OCI-LY7 (cell line): ENCODE measurements at regions not wholly inside any gene's neighbourhood (a gene's known extent, or its start where the extent isn't known, plus 50 kb on each side); places are given as distances from the start of the nearest gene placed in this dataset.
"Not testable (repeated sequence)": the region's sequence is repeated elsewhere in the genome, so short reads cannot be mapped to it uniquely, and the experiment has no call there.

Source experiments
- BruUV-seq: library from RNA; stranded (reverse); fragments of 400-500 nt; replicated peaks from 2 replicates; lab custom pipeline; 2021; lab: Mats Ljungman, UMichigan
- CTCF ChIA-PET: fragments of 300-600 bp; sonication (Branson Sonifier 250); formaldehyde crosslinking; loops from one replicate; lab custom pipeline; 2022; ENCODE audit warnings: antibody characterized with exemption; ENCODE audit not compliant: unreplicated experiment; lab: Charles Lee
- POLR2A ChIA-PET: fragments of 300-600 bp; sonication (Branson Sonifier 250); formaldehyde crosslinking; loops from one replicate; lab custom pipeline; 2022; ENCODE audit warnings: antibody characterized with exemption; lab: Charles Lee
- DNase-seq: peaks from one replicate; pipeline ENCODE4 v3.0.0-alpha.2; 2015; ENCODE audit warnings: low spot score
- H2AFZ ChIP-seq: fragments of 200-600 bp; sonication (generic), shearing (Covaris generic); 2 replicates; pipeline ENCODE4 v1.6.1; 2014; ENCODE audit warnings: mild to moderate bottlenecking, antibody characterized with exemption, low read length, moderate library complexity
- H3K27ac ChIP-seq: fragments of 200-600 bp; sonication (generic); 2 replicates; pipeline ENCODE4 v1.5.1; 2014; ENCODE audit warnings: mixed run types, low read depth, mild to moderate bottlenecking, moderate library complexity, low read length, inconsistent platforms; ENCODE audit not compliant: poor library complexity, severe bottlenecking
- H3K36me3 ChIP-seq: fragments of 200-600 bp; sonication (generic); 2 replicates; pipeline ENCODE4 v1.6.1; 2014; ENCODE audit warnings: mild to moderate bottlenecking, antibody characterized with exemption, low read length, moderate library complexity, mixed read lengths; ENCODE audit not compliant: insufficient read depth
- H3K4me1 ChIP-seq: fragments of 200-600 bp; sonication (generic); 2 replicates; pipeline ENCODE4 v1.5.1; 2014; ENCODE audit warnings: mild to moderate bottlenecking, low read length; ENCODE audit not compliant: insufficient read depth, poor library complexity, severe bottlenecking
- H3K4me2 ChIP-seq: fragments of 200-600 bp; sonication (generic); 2 replicates; pipeline ENCODE4 v1.6.1; 2014; ENCODE audit warnings: mild to moderate bottlenecking, low read length
- H3K4me3 ChIP-seq: fragments of 200-600 bp; sonication (generic); 2 replicates; pipeline ENCODE4 v1.5.1; 2014; ENCODE audit warnings: mild to moderate bottlenecking, low read depth, low read length; ENCODE audit not compliant: poor library complexity, severe bottlenecking
- H3K79me2 ChIP-seq: fragments of 200-600 bp; sonication (generic); 2 replicates; pipeline ENCODE4 v1.6.1; 2016; ENCODE audit warnings: low read depth, mild to moderate bottlenecking, low read length, moderate library complexity, mixed read lengths; ENCODE audit not compliant: insufficient read depth
- H3K9me2 ChIP-seq: fragments of 200-600 bp; sonication (generic); 2 replicates; pipeline ENCODE4 v1.6.1; 2016; ENCODE audit warnings: mild to moderate bottlenecking, low read length, mixed read lengths; ENCODE audit not compliant: insufficient read depth
- H3K9me3 ChIP-seq: fragments of 200-600 bp; sonication (generic); 2 replicates; pipeline ENCODE4 v1.6.1; 2014; ENCODE audit warnings: mild to moderate bottlenecking, mixed run types, low read length, mixed read lengths
- H4K20me1 ChIP-seq: fragments of 200-600 bp; sonication (generic); 2 replicates; pipeline ENCODE4 v1.6.1; 2014; ENCODE audit warnings: mild to moderate bottlenecking, antibody characterized with exemption, low read length, moderate library complexity, mixed read lengths; ENCODE audit not compliant: insufficient read depth
- EZH2phosphoT487 ChIP-seq: fragments of 200-600 bp; sonication (generic); IDR thresholded peaks from 2 replicates; pipeline ENCODE4 v1.6.1; 2018; ENCODE audit warnings: low read depth, borderline replicate concordance, mild to moderate bottlenecking, mixed run types, antibody characterized with exemption, low read length, moderate library complexity, mixed read lengths
- intact Hi-C: fragments of 100-400 bp; cut with micrococcal nuclease; formaldehyde crosslinking; loops from one replicate; pipeline ENCODE4 v1.10.0; 2022; ENCODE audit not compliant: unreplicated experiment
- TF ChIP-seq, protein P1 (sequence below): fragments of 200-600 bp; sonication (generic); conservative IDR thresholded peaks from 2 replicates; pipeline ENCODE4 v1.5.1; 2014; ENCODE audit warnings: mild to moderate bottlenecking, antibody characterized with exemption, low read length, moderate library complexity, mixed read lengths

DNA sequence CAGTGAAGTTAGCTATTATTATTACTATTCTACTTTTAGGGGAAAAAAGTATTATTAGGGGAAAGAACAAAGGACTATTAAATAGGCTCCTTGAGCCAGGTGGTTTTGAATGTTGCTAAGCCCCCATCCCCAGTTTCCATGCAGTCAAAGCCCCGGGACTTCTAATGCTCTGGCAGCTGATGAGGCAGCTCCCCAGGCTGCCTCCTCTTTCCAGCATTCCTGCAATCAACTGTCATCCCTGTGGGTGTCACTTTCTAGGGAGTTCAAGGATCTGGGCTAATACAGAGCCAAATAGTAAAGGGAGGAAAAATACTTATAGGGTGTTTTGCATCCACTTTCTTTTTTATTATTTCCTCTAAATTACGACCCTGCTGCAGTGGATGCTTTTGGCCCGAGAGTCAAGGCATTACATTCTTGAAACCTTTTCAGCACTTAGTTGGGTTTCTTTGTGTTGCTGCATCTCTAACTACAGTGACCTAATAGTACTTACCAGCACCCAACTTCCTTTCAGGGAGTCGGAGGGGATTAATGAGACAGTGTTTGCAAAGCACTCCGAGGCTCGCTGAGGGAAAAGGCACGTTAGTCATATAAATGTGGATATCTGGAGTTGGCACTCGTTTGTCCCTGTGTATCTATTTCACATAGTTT is 303.9 kb upstream of the MAP3K7 start:
- no peak overlapping the region for H2AFZ ChIP-seq
- no peaks in the 10 kb centered on the region for H4K20me1 ChIP-seq
- ChIA-PET POLR2A (no interaction called here), CTCF (no interaction called here)
- TF ChIP-seq EZH2phosphoT487, result no peak
- TF ChIP-seq, protein P1, sequence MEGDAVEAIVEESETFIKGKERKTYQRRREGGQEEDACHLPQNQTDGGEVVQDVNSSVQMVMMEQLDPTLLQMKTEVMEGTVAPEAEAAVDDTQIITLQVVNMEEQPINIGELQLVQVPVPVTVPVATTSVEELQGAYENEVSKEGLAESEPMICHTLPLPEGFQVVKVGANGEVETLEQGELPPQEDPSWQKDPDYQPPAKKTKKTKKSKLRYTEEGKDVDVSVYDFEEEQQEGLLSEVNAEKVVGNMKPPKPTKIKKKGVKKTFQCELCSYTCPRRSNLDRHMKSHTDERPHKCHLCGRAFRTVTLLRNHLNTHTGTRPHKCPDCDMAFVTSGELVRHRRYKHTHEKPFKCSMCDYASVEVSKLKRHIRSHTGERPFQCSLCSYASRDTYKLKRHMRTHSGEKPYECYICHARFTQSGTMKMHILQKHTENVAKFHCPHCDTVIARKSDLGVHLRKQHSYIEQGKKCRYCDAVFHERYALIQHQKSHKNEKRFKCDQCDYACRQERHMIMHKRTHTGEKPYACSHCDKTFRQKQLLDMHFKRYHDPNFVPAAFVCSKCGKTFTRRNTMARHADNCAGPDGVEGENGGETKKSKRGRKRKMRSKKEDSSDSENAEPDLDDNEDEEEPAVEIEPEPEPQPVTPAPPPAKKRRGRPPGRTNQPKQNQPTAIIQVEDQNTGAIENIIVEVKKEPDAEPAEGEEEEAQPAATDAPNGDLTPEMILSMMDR, result no peak
- H3K9me2 ChIP-seq, result no peaks in the 10 kb centered on the region
- intact Hi-C loops, result no loop called here
- H3K36me3 ChIP-seq, result no peaks in the 10 kb centered on the region
- H3K4me2 ChIP-seq, result no peak overlapping the region
- H3K27ac ChIP-seq, result no peak overlapping the region
- H3K4me1 ChIP-seq, result no peaks in the 10 kb centered on the region
- no TSS peak for BruUV-seq
- H3K4me3 ChIP-seq, result no peak overlapping the region
- H3K9me3 ChIP-seq, result no peaks in the 10 kb centered on the region
- no peak for DNase-seq
- no peaks in the 10 kb centered on the region for H3K79me2 ChIP-seq

DNA sequence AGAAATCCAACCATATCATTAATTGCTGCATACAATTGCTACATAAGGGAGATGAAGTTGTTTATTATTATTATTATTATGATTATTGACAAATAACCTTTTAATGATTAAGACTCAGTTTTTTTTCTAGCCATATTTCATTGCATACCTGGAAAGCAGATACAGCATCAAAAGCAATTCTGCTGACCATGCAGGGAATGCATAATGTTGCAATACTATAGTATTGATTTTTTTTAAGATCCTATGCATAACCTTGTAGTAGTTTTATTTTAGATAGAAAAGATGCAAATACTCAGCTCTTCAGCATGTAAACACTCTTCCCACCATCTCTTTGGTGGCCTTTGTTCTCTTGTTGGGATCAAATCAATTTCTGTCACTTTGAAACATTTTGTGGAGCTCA is 300.9 kb upstream of the MAP3K7 start:
- TF ChIP-seq EZH2phosphoT487, result no peak
- TF ChIP-seq, protein P1, result no peak
- ChIA-PET POLR2A (no interaction called here), CTCF (no interaction called here)
- BruUV-seq, result no TSS peak
- Histone ChIP-seq H3K79me2 (no peaks in the 10 kb centered on the region), H3K4me1 (no peaks in the 10 kb centered on the region), H4K20me1 (no peaks in the 10 kb centered on the region), H3K9me3 (no peaks in the 10 kb centered on the region), H3K36me3 (no peaks in the 10 kb centered on the region), H3K27ac (no peak overlapping the region), H3K4me3 (no peak overlapping the region), H2AFZ (no peak overlapping the region), H3K9me2 (no peaks in the 10 kb centered on the region), H3K4me2 (no peak overlapping the region)
- DNase-seq, result no peak
- intact Hi-C loops, result no loop called here

DNA sequence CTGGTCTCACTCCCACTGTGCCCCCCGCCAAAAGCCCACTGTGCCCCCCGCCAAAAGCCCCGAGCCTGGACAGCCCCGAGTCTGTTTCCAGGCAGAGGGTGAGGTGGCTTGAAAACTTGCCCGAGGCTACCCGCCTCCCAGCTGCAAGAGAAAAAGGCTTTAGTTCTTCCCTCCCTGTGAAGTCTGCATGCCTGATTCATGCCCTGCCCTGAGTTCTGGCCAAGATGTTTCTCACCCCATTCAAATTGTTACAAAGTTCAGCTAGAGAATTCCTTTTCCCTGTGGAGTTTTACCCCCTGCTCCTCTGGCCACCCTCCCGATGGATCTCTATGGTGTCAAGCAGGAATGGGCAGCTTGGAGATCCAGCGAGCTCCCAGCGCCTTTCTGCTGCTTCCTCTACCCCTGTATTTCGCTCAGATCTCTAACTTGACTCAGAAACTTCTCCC is 298.8 kb upstream of the MAP3K7 start:
- no TSS peak for BruUV-seq
- no peak for DNase-seq
- H3K27ac ChIP-seq, result no peak overlapping the region
- H2AFZ ChIP-seq, result no peak overlapping the region
- H3K4me2 ChIP-seq, result no peak overlapping the region
- H3K4me3 ChIP-seq, result no peak overlapping the region
- H3K9me3 ChIP-seq, result no peaks in the 10 kb centered on the region
- POLR2A ChIA-PET, result interaction anchor here (0.6 to 1.5 kb wide), 2 partner anchors 25 to 765 kb away, joined by 5 read pairs; no protein-coding TSS in a partner anchor
- no peaks in the 10 kb centered on the region for H3K9me2 ChIP-seq
- intact Hi-C loops, result no loop called here
- H3K36me3 ChIP-seq, result no peaks in the 10 kb centered on the region
- CTCF ChIA-PET, result no interaction called here
- no peak for TF ChIP-seq EZH2phosphoT487
- TF ChIP-seq, protein P1, result no peak
- H3K79me2 ChIP-seq, result no peaks in the 10 kb centered on the region
- no peaks in the 10 kb centered on the region for H4K20me1 ChIP-seq
- no peaks in the 10 kb centered on the region for H3K4me1 ChIP-seq

DNA sequence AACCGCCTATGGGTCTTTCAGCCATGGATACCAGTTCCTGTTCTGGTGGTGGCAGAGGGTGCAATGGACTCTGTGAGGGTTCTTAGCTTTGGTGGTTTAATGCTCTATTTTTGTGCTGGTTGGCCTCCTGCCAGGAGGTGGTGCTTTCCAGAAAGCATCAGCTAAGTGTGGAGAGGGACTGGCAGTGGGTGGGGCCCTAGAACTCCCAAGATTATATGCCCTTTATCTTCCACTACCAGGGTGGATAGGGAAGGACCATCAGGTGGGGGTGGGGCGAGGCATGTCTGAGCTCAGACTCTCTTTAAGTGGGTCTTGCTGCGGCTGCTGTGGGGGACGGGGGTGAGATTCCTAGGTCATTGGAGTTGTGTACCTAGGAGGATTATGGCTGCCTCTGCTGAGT is 298.3 kb upstream of the MAP3K7 start:
- CTCF ChIA-PET, result not testable (repeated sequence)

More for the DNA sequence above, 298.3 kb upstream of the MAP3K7 start:
- H3K36me3 ChIP-seq, H2AFZ ChIP-seq, H3K9me3 ChIP-seq, intact Hi-C loops, H3K4me3 ChIP-seq, BruUV-seq, H3K4me1 ChIP-seq, DNase-seq, H3K27ac ChIP-seq, H3K4me2 ChIP-seq, H3K9me2 ChIP-seq, H3K79me2 ChIP-seq, H4K20me1 ChIP-seq: not testable (repeated sequence)
- POLR2A ChIA-PET, result interaction anchor here (0.6 to 1.5 kb wide), 2 partner anchors 25 to 765 kb away, joined by 5 read pairs; no protein-coding TSS in a partner anchor
